Bronchial epithelial cell (primary cell): ENCODE measurements at regions not wholly inside any gene's neighbourhood (a gene's known extent, or its start where the extent isn't known, plus 50 kb on each side); places are given as distances from the start of the nearest gene placed in this dataset.

Experiments
- DNase-seq: peaks from one replicate; pipeline ENCODE4 v3.0.0-alpha.2; 2010; ENCODE audit warnings: low read depth
- FAIRE-seq: peaks from 2 replicates; lab custom pipeline; 2011; peaks lifted over from hg19 to GRCh38; lab: Jason Lieb, UNC
- H3K27me3 ChIP-seq: 2 replicates; pipeline ENCODE4 v1.5.1; 2011; ENCODE audit warnings: low read length; ENCODE audit not compliant: control insufficient read depth, insufficient read depth
- H3K36me3 ChIP-seq: 2 replicates; pipeline ENCODE4 v1.5.1; 2011; ENCODE audit warnings: low read length; ENCODE audit not compliant: control insufficient read depth, insufficient read depth
- H3K4me3 ChIP-seq: 2 replicates; pipeline ENCODE4 v1.5.1; 2011; ENCODE audit warnings: mild to moderate bottlenecking, low read depth, low read length, control low read depth
- CTCF ChIP-seq: IDR thresholded peaks from 2 replicates; pipeline ENCODE4 v1.5.1; 2011; ENCODE audit warnings: mild to moderate bottlenecking, moderate library complexity, low read length, control low read depth, inconsistent platforms; ENCODE audit not compliant: insufficient read depth, severe bottlenecking

GRCh38 chr6:134626086-134626485 lies 308.2 kb upstream of the SGK1 start:
- TF ChIP-seq CTCF = no peak
- no peaks in the 10 kb centered on the region for H3K36me3 ChIP-seq
- DNase-seq (no peak), FAIRE-seq (no peak)
- H3K27me3 ChIP-seq = no peaks in the 10 kb centered on the region
- no peak overlapping the region for H3K4me3 ChIP-seq

GRCh38 chr6:134624781-134625180 lies 306.9 kb upstream of the SGK1 start:
- DNase-seq = no peak
- H3K36me3 ChIP-seq = no peaks in the 10 kb centered on the region
- no peak for FAIRE-seq
- no peaks in the 10 kb centered on the region for H3K27me3 ChIP-seq
- TF ChIP-seq CTCF = no peak
- H3K4me3 ChIP-seq = no peak overlapping the region

GRCh38 chr6:134623401-134623800 lies 305.5 kb upstream of the SGK1 start:
- Histone ChIP-seq H3K4me3 (no peak overlapping the region), H3K36me3 (no peaks in the 10 kb centered on the region), H3K27me3 (no peaks in the 10 kb centered on the region)
- FAIRE-seq (no peak), DNase-seq (no peak)
- no peak for TF ChIP-seq CTCF

DNA sequence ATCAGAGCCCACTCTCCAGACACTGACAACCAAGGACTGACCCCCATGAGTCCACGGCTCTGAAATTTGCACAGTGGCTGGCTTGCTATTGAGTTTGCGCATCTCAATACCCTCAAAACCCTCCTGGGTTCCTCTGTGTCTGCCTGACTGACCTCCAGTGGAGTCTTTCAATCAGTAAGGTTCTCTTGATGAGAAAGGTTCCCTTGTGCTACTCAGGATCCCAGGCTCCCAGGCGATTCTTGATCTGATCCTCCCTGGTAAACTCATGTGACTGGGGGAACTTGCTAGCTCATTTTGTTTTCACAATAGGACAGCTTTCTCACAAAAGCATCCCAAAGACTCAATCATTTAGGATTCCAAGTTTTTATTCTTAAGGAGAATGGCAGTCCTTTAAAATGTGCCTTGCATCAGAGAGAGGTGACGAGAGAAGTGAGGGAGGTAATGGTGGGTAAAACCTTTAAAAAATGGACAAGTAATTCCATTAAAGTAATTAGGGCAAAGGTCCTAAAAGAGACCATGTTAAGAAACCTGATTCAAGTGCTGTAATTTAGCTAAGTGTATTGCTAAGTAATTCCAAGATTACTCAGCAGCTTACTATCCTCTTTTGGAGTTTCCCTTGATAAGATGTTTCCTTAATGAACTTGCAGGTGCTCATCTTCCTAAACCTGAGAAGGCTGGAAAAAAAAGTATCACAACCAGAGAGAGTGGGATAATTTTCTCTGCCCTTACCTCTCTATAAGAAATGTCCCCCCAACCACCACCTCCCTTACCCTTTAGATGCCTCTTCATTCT lies 304.7 kb upstream of the SGK1 start:
- no peak for FAIRE-seq
- no peaks in the 10 kb centered on the region for H3K36me3 ChIP-seq
- no peaks in the 10 kb centered on the region for H3K27me3 ChIP-seq
- TF ChIP-seq CTCF = no peak
- peak; percentile 60 for DNase-seq
- H3K4me3 ChIP-seq = no peak overlapping the region

- no peaks in the 10 kb centered on the region for H3K27me3 ChIP-seq
- peak; percentile 55 for FAIRE-seq
- TF ChIP-seq CTCF = no peak
- no peak overlapping the region for H3K4me3 ChIP-seq
- H3K36me3 ChIP-seq = no peaks in the 10 kb centered on the region
- peak; percentile 87 for DNase-seq
These were observed 303.9 kb upstream of the SGK1 start for GRCh38 chr6:134621858-134622257.

DNA sequence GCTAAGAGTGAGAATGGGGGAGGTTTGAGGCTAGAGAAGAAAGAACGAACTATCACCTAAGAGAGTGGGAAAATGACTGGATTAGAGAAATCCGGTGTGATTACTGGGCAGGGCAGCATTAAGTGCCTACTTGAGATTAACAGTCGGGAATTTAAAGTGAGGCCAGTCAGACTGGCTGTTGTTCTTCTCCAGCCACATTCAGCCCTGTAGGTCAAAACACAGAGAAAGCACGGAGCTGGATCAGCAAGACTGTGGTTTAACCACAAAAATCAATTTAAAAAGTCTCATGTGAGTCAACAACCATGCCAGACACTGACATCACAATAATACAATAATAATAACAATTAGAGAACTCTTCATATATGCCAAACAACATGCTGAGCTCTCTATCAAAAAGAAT lies 301.9 kb upstream of the SGK1 start:
- Histone ChIP-seq H3K27me3 (no peaks in the 10 kb centered on the region), H3K36me3 (no peaks in the 10 kb centered on the region), H3K4me3 (no peak overlapping the region)
- DNase-seq = peak; percentile 65
- TF ChIP-seq CTCF = no peak
- FAIRE-seq = no peak
